GM23248 (cell line): ENCODE measurements at regions not wholly inside any gene's neighbourhood (a gene's known extent, or its start where the extent isn't known, plus 50 kb on each side); places are given as distances from the start of the nearest gene placed in this dataset.

Experiments used
- EZH2 ChIP-seq: fragments of 200-600 bp; sonication (generic); IDR thresholded peaks from 2 replicates; pipeline ENCODE4 v1.6.1; 2018; ENCODE audit warnings: antibody characterized with exemption, mild to moderate bottlenecking; ENCODE audit not compliant: insufficient read depth, poor library complexity, severe bottlenecking
- EZH2phosphoT487 ChIP-seq: fragments of 200-600 bp; sonication (generic); IDR thresholded peaks from 2 replicates; pipeline ENCODE4 v1.6.1; 2018; ENCODE audit warnings: antibody characterized with exemption, moderate library complexity, mild to moderate bottlenecking, low read depth; ENCODE audit not compliant: insufficient read depth

- TF ChIP-seq EZH2 (no peak), EZH2phosphoT487 (no peak)
These were observed 285.1 kb upstream of the TUT7 start for GRCh38 chr9:86639287-86639686.
